ENCODE measurements at regions not wholly inside any gene's neighbourhood (a gene's known extent, or its start where the extent isn't known, plus 50 kb on each side); places are given as distances from the start of the nearest gene placed in this dataset.
"Not testable (repeated sequence)": the region's sequence is repeated elsewhere in the genome, so short reads cannot be mapped to it uniquely, and the experiment has no call there.

GRCh38 chr2:20499387-20499786, 52.5 kb downstream of the RHOB start:
- Histone ChIP-seq H3K27ac (no peak overlapping the region), H3K9me3 (no peaks in the 10 kb centered on the region), H3K27me3 (no peaks in the 10 kb centered on the region), H3K4me3 (no peak overlapping the region), H3K4me1 (no peaks in the 10 kb centered on the region), H3K36me3 (no peaks in the 10 kb centered on the region)
- ATAC-seq (ENCODE audit: low FRiP score in 2 of 2) (no peak), DNase-seq (no peak)
- TF ChIP-seq POLR2AphosphoS5 (IDR thresholded peaks at IDR 0.05) = no peak
- no peak for TF ChIP-seq EP300 (IDR thresholded peaks at IDR 0.05)
- TF ChIP-seq POLR2A (IDR thresholded peaks at IDR 0.05) = no peak
- TF ChIP-seq CTCF (IDR thresholded peaks at IDR 0.05) = no peak
- WGBS, 2 donors = 88 to 100% methylated on average over 2 of the region's 2 CpGs

DNA sequence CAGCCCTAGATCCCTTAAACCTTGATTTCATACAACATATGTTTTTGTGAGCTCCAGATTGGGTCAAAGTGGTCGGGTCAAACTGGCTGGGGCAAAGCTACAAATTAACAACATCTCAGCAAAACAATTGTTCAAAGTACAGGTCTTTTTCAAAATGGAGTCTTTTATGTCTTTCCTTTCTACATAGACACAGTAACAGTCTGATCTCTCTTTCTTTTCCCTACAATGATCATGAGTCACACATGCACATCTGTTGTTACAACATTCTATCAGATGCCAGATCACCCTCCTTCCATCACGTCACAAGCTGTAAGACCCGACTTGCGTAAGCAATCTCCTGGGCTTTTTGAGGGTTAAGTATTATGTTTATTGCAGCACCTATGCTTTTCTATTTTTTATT, 55.1 kb downstream of the RHOB start:
- no peak for DNase-seq
- WGBS, 2 donors = 77 to 80% methylated on average over 4 of the region's 4 CpGs

DNA sequence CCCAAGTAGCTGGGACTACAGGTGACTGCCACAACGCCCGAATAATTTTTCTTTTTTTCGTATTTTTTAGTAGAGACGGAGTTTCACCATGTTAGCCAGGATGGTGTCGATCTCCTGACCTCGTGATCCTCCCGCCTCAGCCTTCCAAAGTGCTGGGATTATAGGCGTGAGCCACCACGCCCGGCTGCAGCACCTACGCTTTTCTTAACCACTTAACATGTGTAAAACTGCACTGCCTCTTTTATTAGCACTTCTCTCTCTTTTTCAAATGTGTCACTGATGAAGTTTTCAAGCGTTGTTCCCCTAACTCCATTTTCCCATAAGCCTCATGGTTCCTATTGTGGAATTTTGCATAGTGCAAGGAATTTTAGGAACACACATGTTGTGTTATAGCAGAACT, 55.6 kb downstream of the RHOB start:
- not testable (repeated sequence) for DNase-seq

More for the DNA sequence above, 55.1 kb downstream of the RHOB start:
- Histone ChIP-seq H3K27ac (no peak overlapping the region), H3K36me3 (no peaks in the 10 kb centered on the region), H3K4me1 (no peaks in the 10 kb centered on the region), H3K27me3 (no peaks in the 10 kb centered on the region), H3K9me3 (no peaks in the 10 kb centered on the region), H3K4me3 (no peak overlapping the region)
- ATAC-seq (ENCODE audit: low FRiP score in 2 of 2) = peak in 1 of 2 donors; percentile 84
- no peak for TF ChIP-seq POLR2AphosphoS5 (IDR thresholded peaks at IDR 0.05)
- no peak for TF ChIP-seq POLR2A (IDR thresholded peaks at IDR 0.05)
- peak in 1 of 4 donors; percentile 79 for TF ChIP-seq EP300 (IDR thresholded peaks at IDR 0.05)
- TF ChIP-seq CTCF (IDR thresholded peaks at IDR 0.05) = no peak

GRCh38 chr2:20504174-20504573, 57.3 kb downstream of the RHOB start:
- no peaks in the 10 kb centered on the region for H3K27me3 ChIP-seq
- no peak overlapping the region for H3K27ac ChIP-seq
- DNase-seq = no peak
- H3K9me3 ChIP-seq = no peaks in the 10 kb centered on the region
- no peak for ATAC-seq (ENCODE audit: low FRiP score in 2 of 2)
- H3K36me3 ChIP-seq = no peaks in the 10 kb centered on the region
- no peak overlapping the region for H3K4me3 ChIP-seq
- TF ChIP-seq EP300 (IDR thresholded peaks at IDR 0.05) = no peak
- TF ChIP-seq CTCF (IDR thresholded peaks at IDR 0.05) = no peak
- no peak for TF ChIP-seq POLR2A (IDR thresholded peaks at IDR 0.05)
- TF ChIP-seq POLR2AphosphoS5 (IDR thresholded peaks at IDR 0.05) = no peak
- H3K4me1 ChIP-seq = no peaks in the 10 kb centered on the region

More for the DNA sequence above, 55.6 kb downstream of the RHOB start:
- not testable (repeated sequence) for H3K4me1 ChIP-seq; H3K27me3 ChIP-seq; H3K4me3 ChIP-seq; H3K27ac ChIP-seq; ATAC-seq (ENCODE audit: low FRiP score in 2 of 2); H3K9me3 ChIP-seq; H3K36me3 ChIP-seq
- WGBS, 2 donors = 86 to 88% methylated on average over 12 of the region's 12 CpGs

DNA sequence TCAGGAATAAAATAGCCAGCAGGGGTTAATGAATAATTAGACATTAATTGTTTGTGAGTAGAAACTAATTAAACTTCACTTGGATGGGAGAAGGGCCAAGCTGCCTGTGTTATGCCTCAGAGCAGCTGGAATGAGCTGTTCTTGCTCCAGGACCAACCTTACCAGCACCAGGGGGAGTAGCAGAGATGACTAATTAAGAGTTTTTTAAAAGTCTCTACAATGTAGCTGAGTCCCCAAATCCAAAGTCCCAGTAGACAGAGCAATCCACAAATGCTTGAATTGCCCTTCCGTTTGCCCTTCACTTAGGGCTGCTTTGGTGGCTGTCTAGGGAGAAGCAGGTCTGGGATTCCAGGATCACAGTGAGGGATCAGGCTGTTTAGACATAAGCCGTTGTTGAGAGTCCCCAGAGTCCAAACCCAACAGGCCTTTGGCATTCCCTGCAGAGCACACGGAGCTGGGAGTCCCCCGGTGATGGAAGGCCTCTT, 59.4 kb downstream of the RHOB start:
- no peaks in the 10 kb centered on the region for H3K36me3 ChIP-seq
- TF ChIP-seq POLR2A (IDR thresholded peaks at IDR 0.05) (no peak), EP300 (IDR thresholded peaks at IDR 0.05) (no peak), POLR2AphosphoS5 (IDR thresholded peaks at IDR 0.05) (no peak), CTCF (IDR thresholded peaks at IDR 0.05) (no peak)
- H3K4me1 ChIP-seq = peaks cover 0 to 6% (median 3%) of the 10 kb centered on the region in 4 donors
- no peak overlapping the region for H3K27ac ChIP-seq
- 86 to 93% methylated on average over 3 to 4 of the region's 4 CpGs for WGBS, 2 donors
- no peak overlapping the region for H3K4me3 ChIP-seq
- DNase-seq (no peak), ATAC-seq (ENCODE audit: low FRiP score in 2 of 2) (no peak)
- H3K9me3 ChIP-seq = no peaks in the 10 kb centered on the region
- H3K27me3 ChIP-seq = no peaks in the 10 kb centered on the region

Data from upper lobe of left lung (tissue), 6 donors.